CD4-positive, alpha-beta T cell treated with Interleukin-4 for 4 hours (primary cell): ENCODE measurements at regions not wholly inside any gene's neighbourhood (a gene's known extent, or its start where the extent isn't known, plus 50 kb on each side); places are given as distances from the start of the nearest gene placed in this dataset.

Source experiments
- DNase-seq: peaks from one replicate; pipeline ENCODE4 v3.0.0-alpha.2; 2020

- no peak for DNase-seq
These were observed 54.8 kb upstream of the IFRD1 start for GRCh38 chr7:112395411-112395810.

DNA sequence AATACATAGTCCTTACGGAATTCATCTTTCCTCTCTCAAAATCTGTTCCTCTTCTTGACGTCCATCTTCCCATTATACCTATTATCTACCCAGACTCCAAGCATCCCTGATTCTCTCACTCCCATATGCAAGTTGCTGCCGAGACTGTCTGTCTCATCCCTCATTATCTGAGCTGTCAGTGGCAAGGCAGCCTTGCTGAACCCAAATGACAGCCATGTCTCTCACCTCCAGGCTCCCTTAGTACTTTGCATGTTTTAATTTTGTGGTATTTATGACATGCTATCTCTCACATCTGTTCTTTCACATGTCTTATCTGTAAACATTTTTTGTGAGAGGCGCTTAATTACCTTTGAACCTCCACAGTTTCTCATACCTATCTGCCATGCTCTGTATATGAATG lies 54.4 kb upstream of the IFRD1 start:
- DNase-seq, result no peak

DNA sequence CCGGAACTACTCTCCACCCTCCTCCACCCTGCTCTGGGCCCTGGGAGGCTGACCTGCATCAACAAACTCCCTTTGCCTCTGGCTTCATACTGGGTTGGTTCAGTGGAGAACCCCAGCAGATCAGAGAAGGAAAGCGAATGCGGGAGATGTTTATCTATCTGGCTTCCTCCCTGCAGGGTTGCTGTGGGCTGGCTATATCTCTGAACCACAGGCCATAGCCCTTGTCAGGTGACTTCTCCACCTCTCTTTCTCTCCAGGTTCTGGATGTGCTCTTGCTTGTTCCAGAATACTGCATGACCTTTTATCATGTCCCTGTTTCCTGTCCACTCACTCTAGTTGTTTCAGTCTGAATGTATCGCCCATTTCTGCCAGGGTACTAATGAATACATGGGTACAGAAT lies 51.7 kb upstream of the IFRD1 start:
- peak; percentile 27 for DNase-seq

DNA sequence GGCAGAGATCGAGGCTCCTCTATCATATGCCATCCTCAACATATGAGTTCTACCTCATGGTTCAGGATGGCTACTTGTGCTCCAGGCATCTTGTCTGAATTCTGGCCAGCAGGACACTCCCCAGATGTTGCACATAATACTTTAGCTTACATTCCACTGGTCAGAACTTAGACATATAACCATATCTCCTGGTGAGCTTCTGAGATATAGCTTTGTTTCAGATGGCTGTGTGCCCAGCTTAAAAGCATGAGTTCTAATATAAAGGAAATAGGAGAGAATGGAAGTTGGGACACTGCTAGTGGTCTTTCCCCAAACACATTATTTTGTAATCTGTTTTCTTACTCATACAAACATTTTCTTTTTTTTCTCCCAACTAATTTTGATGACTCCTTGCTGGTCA lies 50.8 kb upstream of the IFRD1 start:
- no peak for DNase-seq

- no peak for DNase-seq
These were observed 50.1 kb upstream of the IFRD1 start for GRCh38 chr7:112400141-112400540.
